Mesothelial cell of epicardium (in vitro differentiated cells): ENCODE measurements at regions not wholly inside any gene's neighbourhood (a gene's known extent, or its start where the extent isn't known, plus 50 kb on each side); places are given as distances from the start of the nearest gene placed in this dataset.

Experiments used
- DNase-seq, 2 experiments: peaks; one replicate each; pipeline ENCODE4 v3.0.0; 2021; ENCODE audit warnings: low spot score in 2 of 2; ENCODE audit not compliant: unreplicated experiment in 2 of 2
- H3K27ac Mint-ChIP-seq: 2 replicates; pipeline ENCODE4 v1.8.0; 2021; ENCODE audit warnings: mixed read lengths
- H3K27me3 Mint-ChIP-seq: 2 replicates; pipeline ENCODE4 v1.8.0; 2021; ENCODE audit warnings: low read depth, mixed read lengths
- H3K36me3 Mint-ChIP-seq: 2 replicates; pipeline ENCODE4 v1.8.0; 2021; ENCODE audit warnings: mixed read lengths
- H3K4me1 Mint-ChIP-seq: 2 replicates; pipeline ENCODE4 v1.8.0; 2021; ENCODE audit warnings: mixed read lengths
- H3K4me3 Mint-ChIP-seq: 2 replicates; pipeline ENCODE4 v1.8.0; 2021; ENCODE audit warnings: mild to moderate bottlenecking, moderate library complexity, mixed read lengths
- H3K9me3 Mint-ChIP-seq: 2 replicates; pipeline ENCODE4 v1.8.0; 2021; ENCODE audit warnings: mixed read lengths
- TF ChIP-seq, protein P1 (sequence below): fragments of 200-600 bp; sonication (generic); IDR thresholded peaks from one replicate; pipeline ENCODE4 v1.5.0; 2021; ENCODE audit warnings: antibody characterized with exemption; ENCODE audit not compliant: unreplicated experiment

DNA sequence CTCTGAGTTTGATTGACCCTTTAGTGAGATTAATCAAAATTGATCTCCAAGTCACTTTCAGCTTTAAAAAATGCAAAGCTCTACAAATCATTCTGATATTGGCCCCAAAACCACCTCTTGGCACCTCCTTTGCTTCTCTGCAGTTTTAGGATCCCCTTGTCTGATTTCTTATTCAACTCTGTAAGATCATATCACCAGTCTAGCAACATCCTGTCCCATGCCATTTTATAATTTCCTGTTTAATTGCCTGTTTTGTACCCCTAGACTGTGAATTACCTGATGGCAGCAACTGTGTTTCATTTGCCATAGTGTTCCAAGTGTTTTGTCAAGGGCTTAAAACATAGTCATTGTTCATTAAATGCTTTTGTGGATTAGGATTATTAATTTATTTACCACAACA, 406.3 kb upstream of the TRIB2 start:
- Mint-ChIP-seq H3K27me3 (peaks cover 5% of the 10 kb centered on the region), H3K9me3 (peaks cover 10% of the 10 kb centered on the region), H3K36me3 (no peaks in the 10 kb centered on the region), H3K4me1 (no peaks in the 10 kb centered on the region), H3K27ac (no peak overlapping the region), H3K4me3 (no peak overlapping the region)
- DNase-seq: no peak
- TF ChIP-seq, protein P1, sequence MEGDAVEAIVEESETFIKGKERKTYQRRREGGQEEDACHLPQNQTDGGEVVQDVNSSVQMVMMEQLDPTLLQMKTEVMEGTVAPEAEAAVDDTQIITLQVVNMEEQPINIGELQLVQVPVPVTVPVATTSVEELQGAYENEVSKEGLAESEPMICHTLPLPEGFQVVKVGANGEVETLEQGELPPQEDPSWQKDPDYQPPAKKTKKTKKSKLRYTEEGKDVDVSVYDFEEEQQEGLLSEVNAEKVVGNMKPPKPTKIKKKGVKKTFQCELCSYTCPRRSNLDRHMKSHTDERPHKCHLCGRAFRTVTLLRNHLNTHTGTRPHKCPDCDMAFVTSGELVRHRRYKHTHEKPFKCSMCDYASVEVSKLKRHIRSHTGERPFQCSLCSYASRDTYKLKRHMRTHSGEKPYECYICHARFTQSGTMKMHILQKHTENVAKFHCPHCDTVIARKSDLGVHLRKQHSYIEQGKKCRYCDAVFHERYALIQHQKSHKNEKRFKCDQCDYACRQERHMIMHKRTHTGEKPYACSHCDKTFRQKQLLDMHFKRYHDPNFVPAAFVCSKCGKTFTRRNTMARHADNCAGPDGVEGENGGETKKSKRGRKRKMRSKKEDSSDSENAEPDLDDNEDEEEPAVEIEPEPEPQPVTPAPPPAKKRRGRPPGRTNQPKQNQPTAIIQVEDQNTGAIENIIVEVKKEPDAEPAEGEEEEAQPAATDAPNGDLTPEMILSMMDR: no peak

DNA sequence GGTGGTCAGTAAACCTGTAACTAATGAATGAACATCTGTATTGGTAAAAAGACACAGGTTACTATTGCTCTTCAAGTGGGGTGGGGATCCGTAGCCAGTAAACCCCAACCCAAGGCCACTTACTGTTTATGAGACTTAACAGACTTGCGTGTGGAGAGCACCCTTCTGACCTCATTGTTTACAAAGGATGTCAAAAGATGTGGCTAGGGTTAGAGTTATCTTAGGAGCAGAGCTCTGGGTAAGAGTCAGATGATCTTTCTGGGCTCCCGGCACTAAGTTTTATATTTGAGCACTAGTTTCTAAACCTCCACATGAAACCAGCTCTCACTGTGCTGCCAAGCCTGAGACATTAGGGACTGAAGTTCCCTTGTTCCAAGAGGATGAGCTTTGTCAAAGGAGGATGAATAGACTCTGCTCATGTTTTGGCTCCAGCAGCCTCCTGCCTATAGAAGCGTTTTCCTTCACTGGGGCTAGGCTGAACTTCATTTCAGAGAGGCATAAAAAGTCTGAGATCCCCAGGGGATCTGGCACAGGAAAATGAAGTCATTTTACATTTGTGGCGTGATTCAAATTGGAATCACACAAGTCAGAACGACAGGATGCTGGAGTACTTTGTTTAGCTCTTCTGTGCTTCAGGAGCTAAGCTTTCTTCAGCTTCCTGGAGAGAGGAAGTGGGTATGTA, 403.1 kb upstream of the TRIB2 start:
- H3K27ac Mint-ChIP-seq: no peak overlapping the region
- H3K27me3 Mint-ChIP-seq: peaks cover 14% of the 10 kb centered on the region
- H3K4me1 Mint-ChIP-seq: peaks cover 14% of the 10 kb centered on the region
- TF ChIP-seq, protein P1: no peak
- DNase-seq: no peak
- H3K36me3 Mint-ChIP-seq: no peaks in the 10 kb centered on the region
- H3K4me3 Mint-ChIP-seq: no peak overlapping the region
- H3K9me3 Mint-ChIP-seq: no peaks in the 10 kb centered on the region

DNA sequence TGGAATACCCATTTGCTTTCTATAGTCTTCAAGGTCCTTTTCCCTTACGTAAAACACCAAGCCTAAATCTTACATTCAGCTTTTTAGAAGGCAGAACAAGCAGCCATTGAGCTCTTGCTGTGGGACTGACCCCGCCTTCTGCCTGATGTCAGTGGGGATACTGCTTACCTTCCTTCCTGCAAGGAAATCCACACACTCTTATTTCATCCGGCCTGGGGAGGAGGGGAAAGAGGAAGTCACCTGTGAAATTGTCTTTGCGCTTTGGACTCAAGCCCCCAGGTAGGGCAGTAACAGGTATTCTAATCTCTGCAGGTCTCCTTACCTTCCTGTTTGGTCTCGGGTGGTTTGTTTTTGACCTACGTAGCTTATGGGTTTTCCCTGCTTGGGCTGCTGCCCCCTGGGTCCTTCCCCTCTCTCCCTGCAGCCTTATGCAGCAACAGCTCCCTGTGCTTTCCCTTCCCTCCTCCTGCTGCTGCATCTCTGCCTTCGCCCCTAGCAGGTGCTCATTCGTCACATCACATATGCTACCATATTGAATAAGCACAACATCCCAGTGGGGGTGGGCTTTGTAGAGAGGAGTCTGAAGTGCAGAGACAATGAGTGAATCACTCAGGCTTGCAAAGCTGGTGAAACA, 402.5 kb upstream of the TRIB2 start:
- Mint-ChIP-seq H3K27ac (no peak overlapping the region), H3K4me3 (no peak overlapping the region), H3K36me3 (no peaks in the 10 kb centered on the region), H3K4me1 (peaks cover 20% of the 10 kb centered on the region), H3K9me3 (no peaks in the 10 kb centered on the region), H3K27me3 (peaks cover 14% of the 10 kb centered on the region)
- TF ChIP-seq, protein P1: no peak
- DNase-seq: no peak

DNA sequence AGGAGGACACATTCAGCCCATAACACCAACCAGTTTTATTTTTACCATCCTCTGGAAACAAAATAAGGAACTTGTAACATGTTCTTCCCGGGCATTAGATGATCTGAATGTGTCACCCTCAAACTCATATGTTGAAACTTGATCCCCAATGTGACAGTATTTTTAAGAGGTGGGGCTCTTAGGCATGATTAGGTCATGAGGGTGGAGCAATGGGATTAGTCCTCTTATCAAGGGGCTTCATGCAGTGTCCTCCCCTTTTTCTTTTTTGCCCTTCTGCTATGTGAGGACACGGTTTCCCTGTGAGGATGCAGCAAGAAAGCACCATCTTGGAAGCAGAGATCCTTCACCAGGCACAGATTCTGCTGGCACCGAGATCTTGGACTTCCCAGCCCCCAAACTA, 401.5 kb upstream of the TRIB2 start:
- Mint-ChIP-seq H3K27ac (no peak overlapping the region), H3K36me3 (no peaks in the 10 kb centered on the region), H3K4me3 (no peak overlapping the region), H3K9me3 (no peaks in the 10 kb centered on the region), H3K4me1 (peaks cover 27% of the 10 kb centered on the region), H3K27me3 (peaks cover 14% of the 10 kb centered on the region)
- no peak for DNase-seq
- TF ChIP-seq, protein P1: no peak

DNA sequence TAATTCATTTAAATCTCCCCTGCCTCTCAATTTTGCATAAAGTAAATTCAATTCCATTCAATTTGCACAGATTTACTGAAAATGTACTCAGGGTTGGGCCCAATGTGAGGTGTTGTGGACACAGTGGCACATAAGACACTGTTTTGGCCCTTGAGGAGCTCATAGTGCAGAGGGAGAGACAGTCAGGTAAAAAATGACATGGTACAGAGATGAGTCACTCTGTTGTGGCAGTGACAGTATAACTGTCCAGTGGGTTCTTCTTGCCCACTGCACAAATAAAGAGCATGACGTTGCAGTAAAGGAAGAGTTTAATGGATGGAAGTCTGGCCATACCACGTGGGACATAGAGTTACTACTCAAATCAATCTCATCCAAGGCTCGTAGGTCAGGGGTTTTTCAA, 400.3 kb upstream of the TRIB2 start:
- no peak for DNase-seq
- H3K4me3 Mint-ChIP-seq: no peak overlapping the region
- TF ChIP-seq, protein P1: no peak
- no peaks in the 10 kb centered on the region for H3K36me3 Mint-ChIP-seq
- no peaks in the 10 kb centered on the region for H3K9me3 Mint-ChIP-seq
- H3K27ac Mint-ChIP-seq: no peak overlapping the region
- H3K27me3 Mint-ChIP-seq: peaks cover 14% of the 10 kb centered on the region
- H3K4me1 Mint-ChIP-seq: peaks cover 39% of the 10 kb centered on the region
